ENCODE measurements at regions not wholly inside any gene's neighbourhood (a gene's known extent, or its start where the extent isn't known, plus 50 kb on each side); places are given as distances from the start of the nearest gene placed in this dataset.

- DNase-seq: no peak
These were observed 108.7 kb upstream of the FERMT1 start for GRCh38 chr20:6231556-6231955.

GRCh38 chr20:6228302-6228843 is 105.5 kb upstream of the FERMT1 start:
- no peak for DNase-seq

- DNase-seq: no peak
These were observed 90.5 kb upstream of the FERMT1 start for GRCh38 chr20:6213311-6213710.

- DNase-seq: no peak
These were observed 90.1 kb upstream of the FERMT1 start for GRCh38 chr20:6212903-6213302.

GRCh38 chr20:6209093-6209492 is 86.3 kb upstream of the FERMT1 start:
- DNase-seq: no peak

GRCh38 chr20:6200092-6200491 is 77.3 kb upstream of the FERMT1 start:
- no peak for DNase-seq

- no peak for DNase-seq
These were observed 62.4 kb upstream of the FERMT1 start for GRCh38 chr20:6185268-6185667.

- no peak for DNase-seq
These were observed 61.3 kb upstream of the FERMT1 start for GRCh38 chr20:6184086-6184485.

- no peak for DNase-seq
These were observed 57.7 kb upstream of the FERMT1 start for GRCh38 chr20:6180531-6180930.

- peak in 1 of 2 donors; percentile 55 for DNase-seq
These were observed 55.7 kb upstream of the FERMT1 start for GRCh38 chr20:6178537-6178936.

GRCh38 chr20:6173481-6173880 is 50.7 kb upstream of the FERMT1 start:
- DNase-seq: no peak
